Activated naive CD8-positive, alpha-beta T cell treated with anti-CD3 and anti-CD28 coated beads, Interleukin-2, amount 50 U/mL, for 24 hours (primary cell): ENCODE measurements at regions not wholly inside any gene's neighbourhood (a gene's known extent, or its start where the extent isn't known, plus 50 kb on each side); places are given as distances from the start of the nearest gene placed in this dataset.

Source experiments
- ATAC-seq: fragments of 150-1000 bp; cut with Tn5 transposase; one replicate; pipeline ENCODE4 v1.10.0; 2021
- DNase-seq: peaks from one replicate; pipeline ENCODE4 v3.0.0; 2021
- H3K27ac Mint-ChIP-seq: one replicate; pipeline ENCODE4 v1.8.0; 2021; ENCODE audit warnings: mild to moderate bottlenecking, mixed read lengths
- H3K27me3 Mint-ChIP-seq: one replicate; pipeline ENCODE4 v1.8.0; 2021; ENCODE audit warnings: mixed read lengths
- H3K36me3 Mint-ChIP-seq: one replicate; pipeline ENCODE4 v1.8.0; 2021; ENCODE audit warnings: low read depth, mixed read lengths
- H3K4me1 Mint-ChIP-seq: one replicate; pipeline ENCODE4 v1.8.0; 2021; ENCODE audit warnings: mixed read lengths
- H3K4me3 Mint-ChIP-seq: one replicate; pipeline ENCODE4 v1.8.0; 2021; ENCODE audit warnings: mild to moderate bottlenecking, moderate library complexity, mixed read lengths
- H3K9me3 Mint-ChIP-seq: one replicate; pipeline ENCODE4 v1.8.0; 2021; ENCODE audit warnings: mixed read lengths

- no peaks in the 10 kb centered on the region for H3K36me3 Mint-ChIP-seq
- no peak overlapping the region for H3K27ac Mint-ChIP-seq
- no peak for DNase-seq
- H3K9me3 Mint-ChIP-seq = no peaks in the 10 kb centered on the region
- ATAC-seq = no peak
- H3K27me3 Mint-ChIP-seq = peaks cover 30% of the 10 kb centered on the region
- no peak overlapping the region for H3K4me3 Mint-ChIP-seq
- no peaks in the 10 kb centered on the region for H3K4me1 Mint-ChIP-seq
These were observed 119.3 kb upstream of the CDC42BPA start for GRCh38 chr1:227437495-227438008.

GRCh38 chr1:227434808-227435444 is 116.6 kb upstream of the CDC42BPA start:
- Mint-ChIP-seq H3K27me3 (peaks cover 18% of the 10 kb centered on the region), H3K4me1 (no peaks in the 10 kb centered on the region), H3K27ac (no peak overlapping the region), H3K9me3 (no peaks in the 10 kb centered on the region), H3K36me3 (no peaks in the 10 kb centered on the region), H3K4me3 (no peak overlapping the region)
- DNase-seq (no peak), ATAC-seq (no peak)

- ATAC-seq = no peak
- Mint-ChIP-seq H3K4me1 (no peaks in the 10 kb centered on the region), H3K27me3 (peaks cover 13% of the 10 kb centered on the region), H3K9me3 (no peaks in the 10 kb centered on the region), H3K4me3 (no peak overlapping the region), H3K36me3 (no peaks in the 10 kb centered on the region), H3K27ac (no peak overlapping the region)
- DNase-seq = no peak
These were observed 115.5 kb upstream of the CDC42BPA start for GRCh38 chr1:227433663-227434341.

- Mint-ChIP-seq H3K9me3 (no peaks in the 10 kb centered on the region), H3K4me3 (no peak overlapping the region)
These were observed 114.7 kb upstream of the CDC42BPA start for GRCh38 chr1:227432981-227433380.

GRCh38 chr1:227432181-227432535 is 113.9 kb upstream of the CDC42BPA start:
- H3K36me3 Mint-ChIP-seq = no peaks in the 10 kb centered on the region
- H3K4me3 Mint-ChIP-seq = no peak overlapping the region
- no peak for ATAC-seq
- no peaks in the 10 kb centered on the region for H3K9me3 Mint-ChIP-seq
- H3K27me3 Mint-ChIP-seq = peaks cover 5% of the 10 kb centered on the region
- DNase-seq = no peak
- no peaks in the 10 kb centered on the region for H3K4me1 Mint-ChIP-seq
- no peak overlapping the region for H3K27ac Mint-ChIP-seq

More at GRCh38 chr1:227432981-227433380, 114.7 kb upstream of the CDC42BPA start:
- no peaks in the 10 kb centered on the region for H3K36me3 Mint-ChIP-seq
- ATAC-seq (no peak), DNase-seq (no peak)
- H3K27me3 Mint-ChIP-seq = peaks cover 10% of the 10 kb centered on the region
- no peak overlapping the region for H3K27ac Mint-ChIP-seq
- H3K4me1 Mint-ChIP-seq = no peaks in the 10 kb centered on the region

- H3K4me3 Mint-ChIP-seq = no peak overlapping the region
- no peaks in the 10 kb centered on the region for H3K27me3 Mint-ChIP-seq
- H3K36me3 Mint-ChIP-seq = no peaks in the 10 kb centered on the region
- no peak for ATAC-seq
- no peak for DNase-seq
- H3K4me1 Mint-ChIP-seq = no peaks in the 10 kb centered on the region
- H3K27ac Mint-ChIP-seq = no peak overlapping the region
- H3K9me3 Mint-ChIP-seq = no peaks in the 10 kb centered on the region
These were observed 111.4 kb upstream of the CDC42BPA start for GRCh38 chr1:227429447-227430359.

GRCh38 chr1:227428803-227429202 is 110.5 kb upstream of the CDC42BPA start:
- no peak overlapping the region for H3K4me3 Mint-ChIP-seq
- no peaks in the 10 kb centered on the region for H3K36me3 Mint-ChIP-seq
- no peak for DNase-seq
- H3K4me1 Mint-ChIP-seq = no peaks in the 10 kb centered on the region
- no peaks in the 10 kb centered on the region for H3K9me3 Mint-ChIP-seq
- no peak for ATAC-seq
- H3K27ac Mint-ChIP-seq = no peak overlapping the region
- H3K27me3 Mint-ChIP-seq = no peaks in the 10 kb centered on the region

GRCh38 chr1:227427411-227427810 is 109.1 kb upstream of the CDC42BPA start:
- H3K4me1 Mint-ChIP-seq = no peaks in the 10 kb centered on the region
- DNase-seq = no peak
- no peaks in the 10 kb centered on the region for H3K36me3 Mint-ChIP-seq
- H3K27ac Mint-ChIP-seq = no peak overlapping the region
- peaks cover 3% of the 10 kb centered on the region for H3K27me3 Mint-ChIP-seq
- no peak for ATAC-seq
- no peak overlapping the region for H3K4me3 Mint-ChIP-seq
- no peaks in the 10 kb centered on the region for H3K9me3 Mint-ChIP-seq

GRCh38 chr1:227424953-227425352 is 106.7 kb upstream of the CDC42BPA start:
- Mint-ChIP-seq H3K27me3 (peaks cover 5% of the 10 kb centered on the region), H3K27ac (no peak overlapping the region), H3K36me3 (no peaks in the 10 kb centered on the region), H3K4me1 (no peaks in the 10 kb centered on the region), H3K4me3 (no peak overlapping the region), H3K9me3 (no peaks in the 10 kb centered on the region)
- no peak for ATAC-seq
- DNase-seq = no peak

- DNase-seq (no peak), ATAC-seq (no peak)
- Mint-ChIP-seq H3K27me3 (peaks cover 5% of the 10 kb centered on the region), H3K36me3 (no peaks in the 10 kb centered on the region), H3K9me3 (no peaks in the 10 kb centered on the region), H3K27ac (no peak overlapping the region), H3K4me1 (no peaks in the 10 kb centered on the region), H3K4me3 (no peak overlapping the region)
These were observed 105.9 kb upstream of the CDC42BPA start for GRCh38 chr1:227424159-227424680.

- ATAC-seq = no peak
- no peak for DNase-seq
- peaks cover 5% of the 10 kb centered on the region for H3K27me3 Mint-ChIP-seq
These were observed 104.3 kb upstream of the CDC42BPA start for GRCh38 chr1:227422581-227422980.

GRCh38 chr1:227420147-227420546 is 101.9 kb upstream of the CDC42BPA start:
- H3K9me3 Mint-ChIP-seq = no peaks in the 10 kb centered on the region
- ATAC-seq (no peak), DNase-seq (no peak)
- H3K27ac Mint-ChIP-seq = no peak overlapping the region
- H3K27me3 Mint-ChIP-seq = peaks cover 5% of the 10 kb centered on the region
- no peaks in the 10 kb centered on the region for H3K36me3 Mint-ChIP-seq
- H3K4me3 Mint-ChIP-seq = no peak overlapping the region
- H3K4me1 Mint-ChIP-seq = no peaks in the 10 kb centered on the region

More at GRCh38 chr1:227422581-227422980, 104.3 kb upstream of the CDC42BPA start:
- Mint-ChIP-seq H3K36me3 (no peaks in the 10 kb centered on the region), H3K9me3 (no peaks in the 10 kb centered on the region), H3K4me1 (no peaks in the 10 kb centered on the region), H3K27ac (no peak overlapping the region), H3K4me3 (no peak overlapping the region)

- H3K4me1 Mint-ChIP-seq = no peaks in the 10 kb centered on the region
- DNase-seq (no peak), ATAC-seq (no peak)
- H3K4me3 Mint-ChIP-seq = no peak overlapping the region
- H3K9me3 Mint-ChIP-seq = no peaks in the 10 kb centered on the region
- H3K27me3 Mint-ChIP-seq = peaks cover 5% of the 10 kb centered on the region
- H3K27ac Mint-ChIP-seq = no peak overlapping the region
- no peaks in the 10 kb centered on the region for H3K36me3 Mint-ChIP-seq
These were observed 99.6 kb upstream of the CDC42BPA start for GRCh38 chr1:227417756-227418480.
